Esophagus muscularis mucosa (tissue), 4 donors: ENCODE measurements at regions not wholly inside any gene's neighbourhood (a gene's known extent, or its start where the extent isn't known, plus 50 kb on each side); places are given as distances from the start of the nearest gene placed in this dataset.
A peak's percentile ranks its signal among the peaks of the same experiment; 100 is the strongest.

Source experiments
- DNase-seq: peaks from one replicate; pipeline ENCODE4 v3.0.0-alpha.2; 2017; ENCODE audit errors: extremely low spot score
- H3K27ac ChIP-seq, 4 donors: fragments of 200-600 bp; sonication (generic); replicated peaks in 1 of 4; 1 replicate in 3 of 4; 2 replicates in 1 of 4; pipeline ENCODE4 v1.5.1; 2016 to 2019; ENCODE audit warnings: mild to moderate bottlenecking in 1 of 4
- H3K27me3 ChIP-seq, 4 donors: fragments of 200-600 bp; sonication (generic); one replicate each; pipeline versions ENCODE4 v1.5.1 to v1.6.0; 2016 to 2019
- H3K36me3 ChIP-seq, 4 donors: fragments of 200-600 bp; sonication (generic); one replicate each; pipeline ENCODE4 v1.5.1; 2016 to 2019
- H3K4me1 ChIP-seq, 4 donors: fragments of 200-600 bp; sonication (generic); one replicate each; pipeline ENCODE4 v1.5.1; 2016 to 2019
- H3K4me3 ChIP-seq, 4 donors: fragments of 200-600 bp; sonication (generic); 1 replicate in 2 of 4; 2 replicates in 2 of 4; pipeline ENCODE4 v1.5.1; 2016 to 2019; ENCODE audit warnings: mild to moderate bottlenecking in 4 of 4, moderate library complexity in 1 of 4
- H3K9me3 ChIP-seq, 4 donors: fragments of 200-600 bp; sonication (generic); 1 replicate in 3 of 4; 2 replicates in 1 of 4; pipeline ENCODE4 v1.5.1; 2016 to 2019
- EP300 ChIP-seq: sonication (generic); formaldehyde crosslinking; IDR thresholded peaks from one replicate; pipeline ENCODE4 v1.6.1; 2017; ENCODE audit warnings: antibody characterized with exemption
- POLR2A ChIP-seq: fragments of 450-650 bp; IDR thresholded peaks from one replicate; pipeline ENCODE4 v1.6.1; 2017; ENCODE audit warnings: antibody characterized with exemption, moderate library complexity, mild to moderate bottlenecking, low read depth
- POLR2AphosphoS5 ChIP-seq, 2 donors: sonication (generic); formaldehyde crosslinking; IDR thresholded peaks; one replicate each; pipeline ENCODE4 v1.6.1; 2017; ENCODE audit warnings: antibody characterized with exemption in 2 of 2
- WGBS: methylation state at CpG from one replicate; pipeline ENCODE4 v1.1.5; 2018; 5-methylcytosine and 5-hydroxymethylcytosine counted together
- intact Hi-C: fragments of 100-400 bp; cut with DNase I; formaldehyde crosslinking; loops from one replicate; pipeline ENCODE4 v1.15.1; 2023
- TF ChIP-seq, protein P1 (sequence below), 3 experiments: fragments of 200-600 bp in 2 of 3; fragments of 450-650 bp in 1 of 3; sonication (generic) in 2 of 3; IDR thresholded peaks; one replicate each; pipeline ENCODE4 v1.5.1; 2017 to 2019; ENCODE audit warnings: antibody characterized with exemption in 3 of 3, mild to moderate bottlenecking in 2 of 3, moderate library complexity in 1 of 3

- TF ChIP-seq, protein P1, sequence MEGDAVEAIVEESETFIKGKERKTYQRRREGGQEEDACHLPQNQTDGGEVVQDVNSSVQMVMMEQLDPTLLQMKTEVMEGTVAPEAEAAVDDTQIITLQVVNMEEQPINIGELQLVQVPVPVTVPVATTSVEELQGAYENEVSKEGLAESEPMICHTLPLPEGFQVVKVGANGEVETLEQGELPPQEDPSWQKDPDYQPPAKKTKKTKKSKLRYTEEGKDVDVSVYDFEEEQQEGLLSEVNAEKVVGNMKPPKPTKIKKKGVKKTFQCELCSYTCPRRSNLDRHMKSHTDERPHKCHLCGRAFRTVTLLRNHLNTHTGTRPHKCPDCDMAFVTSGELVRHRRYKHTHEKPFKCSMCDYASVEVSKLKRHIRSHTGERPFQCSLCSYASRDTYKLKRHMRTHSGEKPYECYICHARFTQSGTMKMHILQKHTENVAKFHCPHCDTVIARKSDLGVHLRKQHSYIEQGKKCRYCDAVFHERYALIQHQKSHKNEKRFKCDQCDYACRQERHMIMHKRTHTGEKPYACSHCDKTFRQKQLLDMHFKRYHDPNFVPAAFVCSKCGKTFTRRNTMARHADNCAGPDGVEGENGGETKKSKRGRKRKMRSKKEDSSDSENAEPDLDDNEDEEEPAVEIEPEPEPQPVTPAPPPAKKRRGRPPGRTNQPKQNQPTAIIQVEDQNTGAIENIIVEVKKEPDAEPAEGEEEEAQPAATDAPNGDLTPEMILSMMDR (IDR thresholded peaks at IDR 0.05): no peak
- no peak for TF ChIP-seq POLR2AphosphoS5 (IDR thresholded peaks at IDR 0.05)
- TF ChIP-seq POLR2A: no peak
- TF ChIP-seq EP300: no peak
- H3K4me3 ChIP-seq: no peak overlapping the region
- intact Hi-C loops: no loop called here
- WGBS: 50% methylated on average over 1 of the region's 1 CpG
- DNase-seq: no peak
- no peak overlapping the region for H3K27ac ChIP-seq
- no peaks in the 10 kb centered on the region for H3K27me3 ChIP-seq
- no peaks in the 10 kb centered on the region for H3K36me3 ChIP-seq
- H3K4me1 ChIP-seq: peaks cover 0 to 3% (median 0%) of the 10 kb centered on the region in 4 donors
- H3K9me3 ChIP-seq: no peaks in the 10 kb centered on the region
Measured at GRCh38 chr17:68812876-68813584, 142.2 kb downstream of the ABCA8 start.

- H3K9me3 ChIP-seq: no peaks in the 10 kb centered on the region
- no peak for DNase-seq
- peak overlapping the region in 1 of 4 donors; percentile 2 for H3K27ac ChIP-seq
- H3K4me1 ChIP-seq: peaks cover 0 to 6% (median 2%) of the 10 kb centered on the region in 4 donors
- TF ChIP-seq POLR2A (no peak), EP300 (no peak), POLR2AphosphoS5 (IDR thresholded peaks at IDR 0.05) (no peak)
- TF ChIP-seq, protein P1 (IDR thresholded peaks at IDR 0.05): no peak
- no peaks in the 10 kb centered on the region for H3K27me3 ChIP-seq
- H3K36me3 ChIP-seq: no peaks in the 10 kb centered on the region
- intact Hi-C loops: no loop called here
- WGBS: 83% methylated on average over 2 of the region's 2 CpGs
- H3K4me3 ChIP-seq: no peak overlapping the region
Measured at GRCh38 chr17:68809148-68809547, 146.0 kb downstream of the ABCA8 start.

DNA sequence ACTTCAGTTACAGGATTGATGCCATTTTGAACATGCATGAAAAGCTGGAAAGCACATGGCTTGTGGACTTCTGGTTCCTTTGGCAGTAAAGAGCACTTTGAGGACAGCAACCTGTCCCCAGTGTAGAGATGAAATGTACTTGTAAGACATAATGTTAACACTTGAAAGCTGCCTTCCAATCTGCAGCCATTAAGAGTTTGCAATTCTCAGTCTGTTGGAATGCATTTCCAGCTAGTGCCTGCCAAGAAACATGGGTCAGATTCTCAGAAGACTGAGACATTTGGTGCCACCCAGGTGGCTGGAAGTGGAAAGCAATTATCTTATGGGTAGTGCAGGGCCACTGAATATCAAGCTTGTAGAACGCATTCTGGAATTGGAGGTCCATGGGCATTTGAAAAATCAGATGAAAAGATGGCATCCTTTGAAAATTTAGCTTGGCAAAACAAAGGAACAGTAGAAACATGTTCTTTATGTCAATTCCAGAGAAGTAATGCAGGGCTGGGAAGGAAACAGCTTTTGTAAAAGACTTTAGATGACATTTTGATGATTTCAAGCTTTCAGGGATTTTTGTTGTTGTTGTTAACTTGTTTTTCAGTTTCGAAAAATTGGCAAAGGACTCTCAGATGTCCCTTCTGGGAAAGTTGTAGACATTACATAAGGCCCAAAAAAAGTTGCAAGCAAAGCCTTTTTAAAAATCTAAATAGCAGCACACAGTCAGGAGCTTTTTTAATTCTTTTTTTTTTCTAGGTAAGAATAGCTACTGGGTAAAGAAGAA lies 147.0 kb downstream of the ABCA8 start:
- Histone ChIP-seq H3K9me3 (no peaks in the 10 kb centered on the region), H3K27ac (peak overlapping the region in 1 of 4 donors; percentile 2), H3K4me1 (peaks cover 0 to 6% (median 2%) of the 10 kb centered on the region in 4 donors), H3K4me3 (no peak overlapping the region), H3K36me3 (no peaks in the 10 kb centered on the region), H3K27me3 (no peaks in the 10 kb centered on the region)
- intact Hi-C loops: no loop called here
- no peak for DNase-seq
- 69% methylated on average over 2 of the region's 2 CpGs for WGBS
- TF ChIP-seq POLR2A: no peak
- TF ChIP-seq EP300: no peak
- TF ChIP-seq, protein P1 (IDR thresholded peaks at IDR 0.05): no peak
- TF ChIP-seq POLR2AphosphoS5 (IDR thresholded peaks at IDR 0.05): no peak

- no peaks in the 10 kb centered on the region for H3K36me3 ChIP-seq
- TF ChIP-seq, protein P1 (IDR thresholded peaks at IDR 0.05): no peak
- no peak for TF ChIP-seq EP300
- no peak for TF ChIP-seq POLR2A
- no peak for TF ChIP-seq POLR2AphosphoS5 (IDR thresholded peaks at IDR 0.05)
- H3K27me3 ChIP-seq: no peaks in the 10 kb centered on the region
- H3K4me1 ChIP-seq: peaks cover 0 to 6% (median 2%) of the 10 kb centered on the region in 4 donors
- no peak overlapping the region for H3K4me3 ChIP-seq
- H3K27ac ChIP-seq: no peak overlapping the region
- H3K9me3 ChIP-seq: no peaks in the 10 kb centered on the region
- 89% methylated on average over 1 of the region's 1 CpG for WGBS
- intact Hi-C loops: no loop called here
- DNase-seq: no peak
Measured at GRCh38 chr17:68805609-68806008, 149.6 kb downstream of the ABCA8 start.
